ENCODE measurements at regions not wholly inside any gene's neighbourhood (a gene's known extent, or its start where the extent isn't known, plus 50 kb on each side); places are given as distances from the start of the nearest gene placed in this dataset.
"Not testable (repeated sequence)": the region's sequence is repeated elsewhere in the genome, so short reads cannot be mapped to it uniquely, and the experiment has no call there.

GRCh38 chr5:121479337-121479736, 372.3 kb upstream of the FTMT start:
- no peak overlapping the region for H3K27ac ChIP-seq (ENCODE audit: low read depth in 1 of 3, low read length in 2 of 3)
- H3K4me3 ChIP-seq (ENCODE audit: low read depth in 1 of 3, low read length in 3 of 3): no peak overlapping the region
- H3K36me3 ChIP-seq (ENCODE audit: control insufficient read depth in 3 of 3, insufficient read depth in 2 of 3, low read depth in 1 of 3, low read length in 3 of 3): no peaks in the 10 kb centered on the region
- H3K9me3 ChIP-seq (ENCODE audit: control insufficient read depth in 2 of 2, insufficient read depth in 1 of 2, low read depth in 1 of 2, low read length in 1 of 2): no peaks in the 10 kb centered on the region
- H3K4me1 ChIP-seq (ENCODE audit: control insufficient read depth in 3 of 3, insufficient read depth in 2 of 3, low read depth in 1 of 3, low read length in 2 of 3): no peaks in the 10 kb centered on the region
- no peak for FAIRE-seq
- H3K27me3 ChIP-seq (ENCODE audit: control insufficient read depth in 3 of 3, insufficient read depth in 3 of 3, low read length in 3 of 3): no peaks in the 10 kb centered on the region
- DNase-seq: no peak

- Histone ChIP-seq H3K4me1 (ENCODE audit: control insufficient read depth in 3 of 3, insufficient read depth in 2 of 3, low read depth in 1 of 3, low read length in 2 of 3) (no peaks in the 10 kb centered on the region), H3K9me3 (ENCODE audit: control insufficient read depth in 2 of 2, insufficient read depth in 1 of 2, low read depth in 1 of 2, low read length in 1 of 2) (no peaks in the 10 kb centered on the region), H3K27me3 (ENCODE audit: control insufficient read depth in 3 of 3, insufficient read depth in 3 of 3, low read length in 3 of 3) (no peaks in the 10 kb centered on the region), H3K36me3 (ENCODE audit: control insufficient read depth in 3 of 3, insufficient read depth in 2 of 3, low read depth in 1 of 3, low read length in 3 of 3) (no peaks in the 10 kb centered on the region), H3K27ac (ENCODE audit: low read depth in 1 of 3, low read length in 2 of 3) (no peak overlapping the region), H3K4me3 (ENCODE audit: low read depth in 1 of 3, low read length in 3 of 3) (no peak overlapping the region)
- 50 to 77% (median 71%) methylated on average over 5 of the region's 5 CpGs for WGBS, 3 donors
- FAIRE-seq (no peak), DNase-seq (no peak)
Measured at GRCh38 chr5:121485281-121485680, 366.4 kb upstream of the FTMT start.

- not testable (repeated sequence) for FAIRE-seq; H3K4me3 ChIP-seq (ENCODE audit: low read depth in 1 of 3, low read length in 3 of 3); H3K4me1 ChIP-seq (ENCODE audit: control insufficient read depth in 3 of 3, insufficient read depth in 2 of 3, low read depth in 1 of 3, low read length in 2 of 3); DNase-seq; H3K27me3 ChIP-seq (ENCODE audit: control insufficient read depth in 3 of 3, insufficient read depth in 3 of 3, low read length in 3 of 3); H3K27ac ChIP-seq (ENCODE audit: low read depth in 1 of 3, low read length in 2 of 3); H3K36me3 ChIP-seq (ENCODE audit: control insufficient read depth in 3 of 3, insufficient read depth in 2 of 3, low read depth in 1 of 3, low read length in 3 of 3); H3K9me3 ChIP-seq (ENCODE audit: control insufficient read depth in 2 of 2, insufficient read depth in 1 of 2, low read depth in 1 of 2, low read length in 1 of 2)
- WGBS, 3 donors: 90 to 98% (median 95%) methylated on average over 2 of the region's 2 CpGs
Measured at GRCh38 chr5:121485999-121486398, 365.7 kb upstream of the FTMT start.

- Histone ChIP-seq H3K4me3 (ENCODE audit: low read depth in 1 of 3, low read length in 3 of 3) (no peak overlapping the region), H3K36me3 (ENCODE audit: control insufficient read depth in 3 of 3, insufficient read depth in 2 of 3, low read depth in 1 of 3, low read length in 3 of 3) (no peaks in the 10 kb centered on the region), H3K9me3 (ENCODE audit: control insufficient read depth in 2 of 2, insufficient read depth in 1 of 2, low read depth in 1 of 2, low read length in 1 of 2) (no peaks in the 10 kb centered on the region), H3K27me3 (ENCODE audit: control insufficient read depth in 3 of 3, insufficient read depth in 3 of 3, low read length in 3 of 3) (no peaks in the 10 kb centered on the region), H3K27ac (ENCODE audit: low read depth in 1 of 3, low read length in 2 of 3) (no peak overlapping the region), H3K4me1 (ENCODE audit: control insufficient read depth in 3 of 3, insufficient read depth in 2 of 3, low read depth in 1 of 3, low read length in 2 of 3) (no peaks in the 10 kb centered on the region)
- FAIRE-seq (no peak), DNase-seq (no peak)
Measured at GRCh38 chr5:121489972-121490371, 361.7 kb upstream of the FTMT start.

- DNase-seq (no peak), FAIRE-seq (no peak)
- H3K27ac ChIP-seq (ENCODE audit: low read depth in 1 of 3, low read length in 2 of 3): no peak overlapping the region
- no peak overlapping the region for H3K4me3 ChIP-seq (ENCODE audit: low read depth in 1 of 3, low read length in 3 of 3)
- no peaks in the 10 kb centered on the region for H3K4me1 ChIP-seq (ENCODE audit: control insufficient read depth in 3 of 3, insufficient read depth in 2 of 3, low read depth in 1 of 3, low read length in 2 of 3)
- no peaks in the 10 kb centered on the region for H3K9me3 ChIP-seq (ENCODE audit: control insufficient read depth in 2 of 2, insufficient read depth in 1 of 2, low read depth in 1 of 2, low read length in 1 of 2)
- no peaks in the 10 kb centered on the region for H3K36me3 ChIP-seq (ENCODE audit: control insufficient read depth in 3 of 3, insufficient read depth in 2 of 3, low read depth in 1 of 3, low read length in 3 of 3)
- no peaks in the 10 kb centered on the region for H3K27me3 ChIP-seq (ENCODE audit: control insufficient read depth in 3 of 3, insufficient read depth in 3 of 3, low read length in 3 of 3)
- WGBS, 3 donors: 41 to 65% (median 62%) methylated on average over 1 of the region's 1 CpG
Measured at GRCh38 chr5:121497176-121497575, 354.5 kb upstream of the FTMT start.

GRCh38 chr5:121500310-121500709, 351.4 kb upstream of the FTMT start:
- DNase-seq (no peak), FAIRE-seq (no peak)
- Histone ChIP-seq H3K27me3 (ENCODE audit: control insufficient read depth in 3 of 3, insufficient read depth in 3 of 3, low read length in 3 of 3) (no peaks in the 10 kb centered on the region), H3K4me1 (ENCODE audit: control insufficient read depth in 3 of 3, insufficient read depth in 2 of 3, low read depth in 1 of 3, low read length in 2 of 3) (no peaks in the 10 kb centered on the region), H3K27ac (ENCODE audit: low read depth in 1 of 3, low read length in 2 of 3) (no peak overlapping the region), H3K36me3 (ENCODE audit: control insufficient read depth in 3 of 3, insufficient read depth in 2 of 3, low read depth in 1 of 3, low read length in 3 of 3) (no peaks in the 10 kb centered on the region), H3K4me3 (ENCODE audit: low read depth in 1 of 3, low read length in 3 of 3) (no peak overlapping the region), H3K9me3 (ENCODE audit: control insufficient read depth in 2 of 2, insufficient read depth in 1 of 2, low read depth in 1 of 2, low read length in 1 of 2) (no peaks in the 10 kb centered on the region)
- WGBS, 3 donors: 69 to 76% (median 73%) methylated on average over 2 of the region's 2 CpGs

GRCh38 chr5:121503111-121503840, 348.4 kb upstream of the FTMT start:
- no peak for FAIRE-seq
- WGBS, 3 donors: 21 to 45% (median 44%) methylated on average over 2 of the region's 2 CpGs
- Histone ChIP-seq H3K36me3 (ENCODE audit: control insufficient read depth in 3 of 3, insufficient read depth in 2 of 3, low read depth in 1 of 3, low read length in 3 of 3) (no peaks in the 10 kb centered on the region), H3K27me3 (ENCODE audit: control insufficient read depth in 3 of 3, insufficient read depth in 3 of 3, low read length in 3 of 3) (no peaks in the 10 kb centered on the region), H3K4me3 (ENCODE audit: low read depth in 1 of 3, low read length in 3 of 3) (no peak overlapping the region), H3K27ac (ENCODE audit: low read depth in 1 of 3, low read length in 2 of 3) (no peak overlapping the region), H3K9me3 (ENCODE audit: control insufficient read depth in 2 of 2, insufficient read depth in 1 of 2, low read depth in 1 of 2, low read length in 1 of 2) (no peaks in the 10 kb centered on the region), H3K4me1 (ENCODE audit: control insufficient read depth in 3 of 3, insufficient read depth in 2 of 3, low read depth in 1 of 3, low read length in 2 of 3) (no peaks in the 10 kb centered on the region)
- peak; percentile 4 to 8 for DNase-seq

GRCh38 chr5:121516997-121517396, 334.7 kb upstream of the FTMT start:
- H3K27ac ChIP-seq (ENCODE audit: low read depth in 1 of 3, low read length in 2 of 3): no peak overlapping the region

GRCh38 chr5:121525706-121526105, 326.0 kb upstream of the FTMT start:
- no peak overlapping the region for H3K4me3 ChIP-seq (ENCODE audit: low read depth in 1 of 3, low read length in 3 of 3)
- H3K27me3 ChIP-seq (ENCODE audit: control insufficient read depth in 3 of 3, insufficient read depth in 3 of 3, low read length in 3 of 3): no peaks in the 10 kb centered on the region
- no peaks in the 10 kb centered on the region for H3K9me3 ChIP-seq (ENCODE audit: control insufficient read depth in 2 of 2, insufficient read depth in 1 of 2, low read depth in 1 of 2, low read length in 1 of 2)
- FAIRE-seq (no peak), DNase-seq (no peak)
- no peaks in the 10 kb centered on the region for H3K4me1 ChIP-seq (ENCODE audit: control insufficient read depth in 3 of 3, insufficient read depth in 2 of 3, low read depth in 1 of 3, low read length in 2 of 3)
- WGBS, 3 donors: 86 to 91% (median 87%) methylated on average over 3 of the region's 3 CpGs
- H3K36me3 ChIP-seq (ENCODE audit: control insufficient read depth in 3 of 3, insufficient read depth in 2 of 3, low read depth in 1 of 3, low read length in 3 of 3): no peaks in the 10 kb centered on the region
- no peak overlapping the region for H3K27ac ChIP-seq (ENCODE audit: low read depth in 1 of 3, low read length in 2 of 3)

More at GRCh38 chr5:121516997-121517396, 334.7 kb upstream of the FTMT start:
- H3K4me3 ChIP-seq (ENCODE audit: low read depth in 1 of 3, low read length in 3 of 3): no peak overlapping the region
- no peaks in the 10 kb centered on the region for H3K4me1 ChIP-seq (ENCODE audit: control insufficient read depth in 3 of 3, insufficient read depth in 2 of 3, low read depth in 1 of 3, low read length in 2 of 3)
- no peaks in the 10 kb centered on the region for H3K9me3 ChIP-seq (ENCODE audit: control insufficient read depth in 2 of 2, insufficient read depth in 1 of 2, low read depth in 1 of 2, low read length in 1 of 2)
- FAIRE-seq (no peak), DNase-seq (no peak)
- no peaks in the 10 kb centered on the region for H3K27me3 ChIP-seq (ENCODE audit: control insufficient read depth in 3 of 3, insufficient read depth in 3 of 3, low read length in 3 of 3)
- no peaks in the 10 kb centered on the region for H3K36me3 ChIP-seq (ENCODE audit: control insufficient read depth in 3 of 3, insufficient read depth in 2 of 3, low read depth in 1 of 3, low read length in 3 of 3)
